Superior temporal gyrus (tissue), 1 donor: ENCODE measurements at regions not wholly inside any gene's neighbourhood (a gene's known extent, or its start where the extent isn't known, plus 50 kb on each side); places are given as distances from the start of the nearest gene placed in this dataset.

ENCODE experiments used
- DNase-seq: peaks from one replicate; pipeline ENCODE4 v3.0.0-alpha.2; 2016; ENCODE audit errors: extremely low spot score

- no peak for DNase-seq
These were observed 80.5 kb upstream of the AFF3 start for GRCh38 chr2:100222844-100223243.

- no peak for DNase-seq
These were observed 76.2 kb upstream of the AFF3 start for GRCh38 chr2:100218552-100218951.

GRCh38 chr2:100217323-100217722 is 74.9 kb upstream of the AFF3 start:
- DNase-seq: no peak

GRCh38 chr2:100216015-100216414 is 73.6 kb upstream of the AFF3 start:
- DNase-seq: no peak

- DNase-seq: no peak
These were observed 73.0 kb upstream of the AFF3 start for GRCh38 chr2:100215371-100215770.

- DNase-seq: no peak
These were observed 72.0 kb upstream of the AFF3 start for GRCh38 chr2:100214265-100214971.

- no peak for DNase-seq
These were observed 71.2 kb upstream of the AFF3 start for GRCh38 chr2:100213595-100213994.

- no peak for DNase-seq
These were observed 70.5 kb upstream of the AFF3 start for GRCh38 chr2:100212850-100213249.

- no peak for DNase-seq
These were observed 69.1 kb upstream of the AFF3 start for GRCh38 chr2:100211521-100211920.

- DNase-seq: peak; percentile 48
These were observed 65.9 kb upstream of the AFF3 start for GRCh38 chr2:100208141-100208770.

GRCh38 chr2:100207411-100207885 is 65.1 kb upstream of the AFF3 start:
- no peak for DNase-seq

- DNase-seq: no peak
These were observed 64.4 kb upstream of the AFF3 start for GRCh38 chr2:100206731-100207255.

GRCh38 chr2:100205174-100205573 is 62.8 kb upstream of the AFF3 start:
- DNase-seq: no peak

GRCh38 chr2:100202567-100202966 is 60.2 kb upstream of the AFF3 start:
- no peak for DNase-seq

GRCh38 chr2:100200985-100201384 is 58.6 kb upstream of the AFF3 start:
- DNase-seq: no peak

- no peak for DNase-seq
These were observed 57.0 kb upstream of the AFF3 start for GRCh38 chr2:100199421-100199820.

- DNase-seq: no peak
These were observed 56.3 kb upstream of the AFF3 start for GRCh38 chr2:100198461-100199230.

GRCh38 chr2:100197631-100198153 is 55.3 kb upstream of the AFF3 start:
- DNase-seq: no peak

- DNase-seq: no peak
These were observed 54.5 kb upstream of the AFF3 start for GRCh38 chr2:100196786-100197494.

- no peak for DNase-seq
These were observed 53.6 kb upstream of the AFF3 start for GRCh38 chr2:100195942-100196341.

- no peak for DNase-seq
These were observed 52.6 kb upstream of the AFF3 start for GRCh38 chr2:100194951-100195350.

- no peak for DNase-seq
These were observed 50.9 kb upstream of the AFF3 start for GRCh38 chr2:100193291-100193710.
